Endodermal cell (in vitro differentiated cells): ENCODE measurements at regions not wholly inside any gene's neighbourhood (a gene's known extent, or its start where the extent isn't known, plus 50 kb on each side); places are given as distances from the start of the nearest gene placed in this dataset.

Experiments used
- DNase-seq: peaks from one replicate; pipeline ENCODE4 v3.0.0-alpha.2; 2017
- H3K27ac ChIP-seq: 2 replicates; pipeline ENCODE4 v1.5.1; 2013; ENCODE audit warnings: mild to moderate bottlenecking, low read depth, low read length, moderate library complexity
- H3K27me3 ChIP-seq: 2 replicates; pipeline ENCODE4 v1.6.1; 2013; ENCODE audit warnings: mild to moderate bottlenecking, low read length, moderate library complexity; ENCODE audit not compliant: insufficient read depth, control insufficient read depth, poor library complexity, severe bottlenecking
- H3K36me3 ChIP-seq: 2 replicates; pipeline ENCODE4 v1.7.0; 2013; ENCODE audit warnings: mild to moderate bottlenecking, low read length, moderate library complexity; ENCODE audit not compliant: control insufficient read depth, insufficient read depth
- H3K4me1 ChIP-seq: one replicate; pipeline ENCODE4 v1.7.0; 2013; ENCODE audit warnings: low read length; ENCODE audit not compliant: control insufficient read depth, insufficient read depth
- H3K4me3 ChIP-seq: 2 replicates; pipeline ENCODE4 v1.5.1; 2013; ENCODE audit warnings: mild to moderate bottlenecking, low read length, moderate library complexity
- H3K9ac ChIP-seq: 2 replicates; pipeline ENCODE4 v1.6.1; 2013; ENCODE audit warnings: mild to moderate bottlenecking, low read length, moderate library complexity; ENCODE audit not compliant: poor library complexity, severe bottlenecking; ENCODE audit errors: extremely low read depth
- H3K9me3 ChIP-seq: 2 replicates; pipeline ENCODE4 v1.6.1; 2013; ENCODE audit warnings: mild to moderate bottlenecking, low read length, moderate library complexity; ENCODE audit not compliant: control insufficient read depth
- H3K27ac Mint-ChIP-seq: 2 replicates; pipeline ENCODE4 v1.8.0; 2020; ENCODE audit warnings: mixed read lengths
- H3K27me3 Mint-ChIP-seq: 2 replicates; pipeline ENCODE4 v1.8.0; 2021; ENCODE audit warnings: mild to moderate bottlenecking, mixed read lengths; ENCODE audit not compliant: insufficient read depth
- H3K36me3 Mint-ChIP-seq: 2 replicates; pipeline ENCODE4 v1.8.0; 2020; ENCODE audit warnings: low read depth, mixed read lengths
- H3K4me1 Mint-ChIP-seq: 2 replicates; pipeline ENCODE4 v1.8.0; 2020; ENCODE audit warnings: mixed read lengths
- H3K4me3 Mint-ChIP-seq: 2 replicates; pipeline ENCODE4 v1.8.0; 2020; ENCODE audit warnings: mild to moderate bottlenecking, moderate library complexity, mixed read lengths
- H3K9me3 Mint-ChIP-seq: 2 replicates; pipeline ENCODE4 v1.8.0; 2020; ENCODE audit warnings: mild to moderate bottlenecking, mixed read lengths
- CTCF ChIP-seq: fragments of 200-600 bp; sonication (generic); conservative IDR thresholded peaks from 2 replicates; pipeline ENCODE4 v1.5.0; 2021; ENCODE audit warnings: antibody characterized with exemption, mild to moderate bottlenecking
- WGBS, 2 experiments: methylation state at CpG; one replicate each; pipeline versions ENCODE4 v1.1.5 to v1.1.7; 2013; ENCODE audit warnings: missing lambda C conversion rate in 2 of 2, mixed read lengths in 1 of 2; ENCODE audit not compliant: insufficient coverage in 1 of 2, insufficient read length in 1 of 2; 5-methylcytosine and 5-hydroxymethylcytosine counted together

- Histone ChIP-seq H3K4me3 (no peak overlapping the region), H3K36me3 (no peaks in the 10 kb centered on the region), H3K27ac (no peak overlapping the region), H3K27me3 (no peaks in the 10 kb centered on the region), H3K9me3 (peaks cover 16% of the 10 kb centered on the region), H3K9ac (no peak overlapping the region), H3K4me1 (no peaks in the 10 kb centered on the region)
- no peak overlapping the region for H3K27ac Mint-ChIP-seq
- 100% methylated on average over 1 of the region's 1 CpG; no CpG with 5 or more reads in 1 of the 2 experiments for WGBS, 2 experiments
- peaks cover 10% of the 10 kb centered on the region for H3K9me3 Mint-ChIP-seq
- no peaks in the 10 kb centered on the region for H3K27me3 Mint-ChIP-seq
- H3K4me3 Mint-ChIP-seq, result no peak overlapping the region
- no peaks in the 10 kb centered on the region for H3K36me3 Mint-ChIP-seq
- TF ChIP-seq CTCF, result no peak
- no peaks in the 10 kb centered on the region for H3K4me1 Mint-ChIP-seq
- no peak for DNase-seq
These were observed 228.8 kb upstream of the IRF2BP2 start for GRCh38 chr1:234838820-234839219.

GRCh38 chr1:234838182-234838581 is 228.2 kb upstream of the IRF2BP2 start:
- no peaks in the 10 kb centered on the region for H3K27me3 Mint-ChIP-seq
- Histone ChIP-seq H3K4me1 (no peaks in the 10 kb centered on the region), H3K36me3 (no peaks in the 10 kb centered on the region), H3K27me3 (no peaks in the 10 kb centered on the region), H3K9me3 (peaks cover 16% of the 10 kb centered on the region), H3K9ac (no peak overlapping the region), H3K4me3 (no peak overlapping the region), H3K27ac (no peak overlapping the region)
- DNase-seq, result peak; percentile 19
- no peak overlapping the region for H3K27ac Mint-ChIP-seq
- H3K4me1 Mint-ChIP-seq, result no peaks in the 10 kb centered on the region
- peaks cover 12% of the 10 kb centered on the region for H3K9me3 Mint-ChIP-seq
- no peaks in the 10 kb centered on the region for H3K36me3 Mint-ChIP-seq
- WGBS, 2 experiments, result no CpG with 5 or more reads among the region's 1 CpG
- H3K4me3 Mint-ChIP-seq, result no peak overlapping the region
- TF ChIP-seq CTCF, result no peak

GRCh38 chr1:234837713-234838112 is 227.7 kb upstream of the IRF2BP2 start:
- TF ChIP-seq CTCF, result no peak
- Mint-ChIP-seq H3K36me3 (no peaks in the 10 kb centered on the region), H3K4me1 (no peaks in the 10 kb centered on the region), H3K27ac (no peak overlapping the region), H3K27me3 (no peaks in the 10 kb centered on the region), H3K9me3 (peaks cover 12% of the 10 kb centered on the region), H3K4me3 (no peak overlapping the region)
- no peak overlapping the region for H3K4me3 ChIP-seq
- H3K4me1 ChIP-seq, result no peaks in the 10 kb centered on the region
- H3K27ac ChIP-seq, result no peak overlapping the region
- peaks cover 16% of the 10 kb centered on the region for H3K9me3 ChIP-seq
- H3K36me3 ChIP-seq, result no peaks in the 10 kb centered on the region
- H3K27me3 ChIP-seq, result no peaks in the 10 kb centered on the region
- DNase-seq, result no peak
- H3K9ac ChIP-seq, result no peak overlapping the region
